ENCODE measurements at regions not wholly inside any gene's neighbourhood (a gene's known extent, or its start where the extent isn't known, plus 50 kb on each side); places are given as distances from the start of the nearest gene placed in this dataset.

GRCh38 chr2:138439733-138440132 is 61.8 kb upstream of the SPOPL start (continued):
- TF ChIP-seq REST (IDR thresholded peaks at IDR 0.05; ENCODE audit: unreplicated experiment) (no peak), ZNF114 (CRISPR knock-in tag; IDR thresholded peaks at IDR 0.05) (no peak), CREB1 (CRISPR knock-in tag; IDR thresholded peaks at IDR 0.05; ENCODE audit: low read depth) (no peak), ETS1 (IDR thresholded peaks at IDR 0.05) (no peak)

- no peak overlapping the region for H2AFZ ChIP-seq
- no peaks in the 10 kb centered on the region for H3K79me2 ChIP-seq (replicated peaks; ENCODE audit: insufficient read depth)
- no peak overlapping the region for H3K27ac ChIP-seq (ENCODE audit: low read depth)
- DNase-seq (ENCODE audit: low spot score) = no peak
- no peaks in the 10 kb centered on the region for H3K36me3 Mint-ChIP-seq (ENCODE audit: low read depth)
- no peaks in the 10 kb centered on the region for H3K27me3 Mint-ChIP-seq (ENCODE audit: insufficient read depth, low read depth, poor library complexity)
- H4K20me1 ChIP-seq (replicated peaks; ENCODE audit: insufficient read depth) = no peaks in the 10 kb centered on the region
- 0 out of 2 replicates have a peak, but pooled peaks cover 3% of the 10 kb centered on the region for H3K9me2 ChIP-seq (ENCODE audit: insufficient read depth)
- H3K4me2 ChIP-seq = no peak overlapping the region
- no peaks in the 10 kb centered on the region for H3K36me3 ChIP-seq (ENCODE audit: insufficient read depth)
- H3K4me1 ChIP-seq (ENCODE audit: insufficient read depth) = no peaks in the 10 kb centered on the region
- H3K4me1 Mint-ChIP-seq = no peaks in the 10 kb centered on the region
- ATAC-seq = no peak
- no peaks in the 10 kb centered on the region for H3F3A ChIP-seq (replicated peaks; ENCODE audit: low read depth)
- H3K9me3 Mint-ChIP-seq = no peaks in the 10 kb centered on the region
- TF ChIP-seq EZH2 (IDR thresholded peaks at IDR 0.05; ENCODE audit: low read depth, unreplicated experiment) (no peak), ZNF462 (CRISPR knock-in tag; IDR thresholded peaks at IDR 0.05) (no peak), EZH2phosphoT487 (IDR thresholded peaks at IDR 0.05; ENCODE audit: unreplicated experiment) (no peak), CREB1 (CRISPR knock-in tag; IDR thresholded peaks at IDR 0.05; ENCODE audit: low read depth) (no peak)
- no peaks in the 10 kb centered on the region for H3K27me3 ChIP-seq (ENCODE audit: insufficient read depth)
- no peak overlapping the region for H3K4me3 ChIP-seq
- H3K4me3 Mint-ChIP-seq = no peak overlapping the region
- H3K27ac Mint-ChIP-seq = no peak overlapping the region
Observed at GRCh38 chr2:138440759-138441158, 60.8 kb upstream of the SPOPL start.

All from GM23338 (cell line).